Trophoblast cell (in vitro differentiated cells and primary cell): ENCODE measurements at regions not wholly inside any gene's neighbourhood (a gene's known extent, or its start where the extent isn't known, plus 50 kb on each side); places are given as distances from the start of the nearest gene placed in this dataset.

ENCODE experiments used
- DNase-seq, 2 donors: peaks; one replicate each; pipeline ENCODE4 v3.0.0-alpha.2; 2016
- H2AFZ ChIP-seq: 2 replicates; pipeline ENCODE4 v1.6.1; 2013; ENCODE audit warnings: low read length, moderate library complexity, mild to moderate bottlenecking; ENCODE audit not compliant: insufficient read depth, poor library complexity
- H2AK5ac ChIP-seq: 2 replicates; pipeline ENCODE4 v1.6.1; 2013; ENCODE audit warnings: mild to moderate bottlenecking, low read length
- H2BK120ac ChIP-seq: 2 replicates; pipeline ENCODE4 v1.6.1; 2013; ENCODE audit warnings: low read length, mild to moderate bottlenecking, moderate library complexity; ENCODE audit not compliant: insufficient read depth, poor library complexity
- H2BK12ac ChIP-seq: 2 replicates; pipeline ENCODE4 v1.6.1; 2013; ENCODE audit warnings: mild to moderate bottlenecking, low read length, moderate library complexity
- H2BK5ac ChIP-seq: 2 replicates; pipeline ENCODE4 v1.6.1; 2013; ENCODE audit warnings: low read length, low read depth, moderate library complexity, mild to moderate bottlenecking; ENCODE audit not compliant: poor library complexity
- H3K14ac ChIP-seq: 2 replicates; pipeline ENCODE4 v1.6.1; 2013; ENCODE audit warnings: mild to moderate bottlenecking, low read length
- H3K18ac ChIP-seq: 2 replicates; pipeline ENCODE4 v1.6.1; 2013; ENCODE audit warnings: mild to moderate bottlenecking, low read length
- H3K23ac ChIP-seq: 2 replicates; pipeline ENCODE4 v1.6.1; 2013; ENCODE audit warnings: low read length
- H3K27ac ChIP-seq: 2 replicates; pipeline ENCODE4 v1.5.1; 2013; ENCODE audit warnings: low read depth, mild to moderate bottlenecking, inconsistent platforms, low read length, moderate library complexity
- H3K27me3 ChIP-seq: 2 replicates; pipeline ENCODE4 v1.6.1; 2013; ENCODE audit warnings: inconsistent platforms, mild to moderate bottlenecking, low read length, moderate library complexity; ENCODE audit not compliant: insufficient read depth
- H3K36me3 ChIP-seq, 2 experiments: 1 replicate in 1 of 2; 2 replicates in 1 of 2; pipeline ENCODE4 v1.6.1; 2013; ENCODE audit warnings: low read length in 2 of 2, mild to moderate bottlenecking in 2 of 2, moderate library complexity in 1 of 2; ENCODE audit not compliant: insufficient read depth in 2 of 2, control insufficient read depth in 1 of 2
- H3K4ac ChIP-seq: 2 replicates; pipeline ENCODE4 v1.6.1; 2013; ENCODE audit warnings: low read depth, mild to moderate bottlenecking, low read length, moderate library complexity
- H3K4me1 ChIP-seq, 2 experiments: 1 replicate in 1 of 2; 2 replicates in 1 of 2; pipeline ENCODE4 v1.6.1; 2013; ENCODE audit warnings: low read length in 2 of 2, mild to moderate bottlenecking in 2 of 2, moderate library complexity in 1 of 2; ENCODE audit not compliant: insufficient read depth in 2 of 2, control insufficient read depth in 1 of 2
- H3K4me2 ChIP-seq: 2 replicates; pipeline ENCODE4 v1.6.1; 2013; ENCODE audit warnings: inconsistent platforms, mild to moderate bottlenecking, low read length, moderate library complexity
- H3K4me3 ChIP-seq: 2 replicates; pipeline ENCODE4 v1.5.1; 2013; ENCODE audit warnings: mild to moderate bottlenecking, low read depth, low read length, inconsistent platforms
- H3K79me1 ChIP-seq: one replicate; pipeline ENCODE4 v1.6.1; 2013; ENCODE audit warnings: low read length
- H3K79me2 ChIP-seq: 2 replicates; pipeline ENCODE4 v1.6.1; 2013; ENCODE audit warnings: low read length, mild to moderate bottlenecking; ENCODE audit not compliant: control insufficient read depth, insufficient read depth, poor library complexity
- H3K9ac ChIP-seq: 2 replicates; pipeline ENCODE4 v1.6.1; 2013; ENCODE audit warnings: mild to moderate bottlenecking, low read length
- H3K9me3 ChIP-seq: 2 replicates; pipeline ENCODE4 v1.6.1; 2013; ENCODE audit warnings: low read depth, mild to moderate bottlenecking, control low read depth, inconsistent platforms, low read length; ENCODE audit not compliant: insufficient read depth
- H4K12ac ChIP-seq: 2 replicates; pipeline ENCODE4 v1.6.1; 2013; ENCODE audit warnings: low read depth, mild to moderate bottlenecking, low read length, moderate library complexity
- H4K8ac ChIP-seq: 2 replicates; pipeline ENCODE4 v1.6.1; 2013; ENCODE audit warnings: low read depth, mild to moderate bottlenecking, low read length, moderate library complexity
- H4K91ac ChIP-seq: one replicate; pipeline ENCODE4 v1.6.1; 2013; ENCODE audit warnings: low read depth, mild to moderate bottlenecking, low read length, moderate library complexity
- WGBS: extraction: QIAGEN DNeasy Blood & Tissue Kit; methylation state at CpG from one replicate; pipeline ENCODE4 v1.1.7; 2013; ENCODE audit warnings: missing lambda C conversion rate; ENCODE audit not compliant: insufficient read length, insufficient coverage; ENCODE audit errors: extremely low coverage; 5-methylcytosine and 5-hydroxymethylcytosine counted together

- no peak overlapping the region for H2BK12ac ChIP-seq
- no peaks in the 10 kb centered on the region for H3K27me3 ChIP-seq
- no peak overlapping the region for H3K18ac ChIP-seq
- no peak overlapping the region for H3K23ac ChIP-seq
- H2BK5ac ChIP-seq, result no peak overlapping the region
- H2AK5ac ChIP-seq, result no peak overlapping the region
- H3K14ac ChIP-seq, result no peak overlapping the region
- no peak overlapping the region for H4K8ac ChIP-seq
- no peak overlapping the region for H4K12ac ChIP-seq
- H3K27ac ChIP-seq, result no peak overlapping the region
- H2AFZ ChIP-seq, result no peak overlapping the region
- no peak overlapping the region for H3K4me3 ChIP-seq
- H3K79me1 ChIP-seq, result no peaks in the 10 kb centered on the region
- no peaks in the 10 kb centered on the region for H3K36me3 ChIP-seq
- no peak overlapping the region for H4K91ac ChIP-seq
- H3K9ac ChIP-seq, result no peak overlapping the region
- H3K9me3 ChIP-seq, result no peaks in the 10 kb centered on the region
- H3K79me2 ChIP-seq, result no peaks in the 10 kb centered on the region
- whole genome bisulfite sequencing, result no CpG with 5 or more reads among the region's 3 CpGs
- H3K4me1 ChIP-seq, result no peaks in the 10 kb centered on the region
- no peak overlapping the region for H3K4ac ChIP-seq
- H2BK120ac ChIP-seq, result no peak overlapping the region
- DNase-seq, result no peak
- no peak overlapping the region for H3K4me2 ChIP-seq
These were observed 275.9 kb upstream of the NFE2L3 start for GRCh38 chr7:25876092-25876491.

- Histone ChIP-seq H3K9me3 (no peaks in the 10 kb centered on the region), H3K4ac (no peak overlapping the region), H3K36me3 (no peaks in the 10 kb centered on the region), H4K91ac (no peak overlapping the region), H3K27me3 (no peaks in the 10 kb centered on the region), H3K4me2 (no peak overlapping the region), H2AK5ac (no peak overlapping the region), H3K18ac (no peak overlapping the region), H4K8ac (no peak overlapping the region), H3K23ac (no peak overlapping the region), H4K12ac (no peak overlapping the region), H3K4me3 (no peak overlapping the region), H2BK12ac (no peak overlapping the region), H2BK5ac (no peak overlapping the region), H3K14ac (no peak overlapping the region), H3K79me2 (no peaks in the 10 kb centered on the region), H3K79me1 (no peaks in the 10 kb centered on the region), H3K4me1 (no peaks in the 10 kb centered on the region), H2AFZ (no peak overlapping the region), H3K27ac (no peak overlapping the region), H3K9ac (no peak overlapping the region), H2BK120ac (no peak overlapping the region)
- WGBS, result no CpG with 5 or more reads among the region's 9 CpGs
- no peak for DNase-seq
These were observed 273.9 kb upstream of the NFE2L3 start for GRCh38 chr7:25877802-25878789.

- Histone ChIP-seq H3K4me2 (no peak overlapping the region), H2BK12ac (no peak overlapping the region), H3K18ac (no peak overlapping the region), H3K9me3 (no peaks in the 10 kb centered on the region), H4K91ac (no peak overlapping the region), H3K23ac (no peak overlapping the region), H3K79me2 (no peaks in the 10 kb centered on the region), H4K8ac (no peak overlapping the region), H2BK120ac (no peak overlapping the region), H3K27me3 (no peaks in the 10 kb centered on the region), H2AFZ (no peak overlapping the region), H2BK5ac (no peak overlapping the region), H2AK5ac (no peak overlapping the region), H4K12ac (no peak overlapping the region), H3K4ac (no peak overlapping the region), H3K79me1 (no peaks in the 10 kb centered on the region), H3K4me3 (no peak overlapping the region), H3K9ac (no peak overlapping the region), H3K14ac (no peak overlapping the region), H3K27ac (no peak overlapping the region), H3K4me1 (no peaks in the 10 kb centered on the region), H3K36me3 (no peaks in the 10 kb centered on the region)
- WGBS, result no CpG with 5 or more reads among the region's 3 CpGs
- DNase-seq, result no peak
These were observed 272.2 kb upstream of the NFE2L3 start for GRCh38 chr7:25879799-25880198.

GRCh38 chr7:25881317-25882037, 270.5 kb upstream of the NFE2L3 start:
- H2BK5ac ChIP-seq, result no peak overlapping the region
- WGBS, result no CpG with 5 or more reads among the region's 14 CpGs
- no peak overlapping the region for H3K18ac ChIP-seq
- H2BK12ac ChIP-seq, result no peak overlapping the region
- DNase-seq, result no peak
- H3K4ac ChIP-seq, result no peak overlapping the region
- H2BK120ac ChIP-seq, result no peak overlapping the region
- H4K12ac ChIP-seq, result no peak overlapping the region
- H3K23ac ChIP-seq, result no peak overlapping the region
- H2AFZ ChIP-seq, result no peak overlapping the region
- H3K14ac ChIP-seq, result no peak overlapping the region
- H3K79me1 ChIP-seq, result no peaks in the 10 kb centered on the region
- H3K4me1 ChIP-seq, result no peaks in the 10 kb centered on the region
- no peak overlapping the region for H3K4me2 ChIP-seq
- no peaks in the 10 kb centered on the region for H3K27me3 ChIP-seq
- H3K9me3 ChIP-seq, result no peaks in the 10 kb centered on the region
- no peaks in the 10 kb centered on the region for H3K79me2 ChIP-seq
- H4K8ac ChIP-seq, result no peak overlapping the region
- H3K36me3 ChIP-seq, result no peaks in the 10 kb centered on the region
- no peak overlapping the region for H3K9ac ChIP-seq
- H4K91ac ChIP-seq, result no peak overlapping the region
- H3K27ac ChIP-seq, result no peak overlapping the region
- no peak overlapping the region for H2AK5ac ChIP-seq
- no peak overlapping the region for H3K4me3 ChIP-seq
